ENCODE measurements at regions not wholly inside any gene's neighbourhood (a gene's known extent, or its start where the extent isn't known, plus 50 kb on each side); places are given as distances from the start of the nearest gene placed in this dataset.
A peak's percentile ranks its signal among the peaks of the same experiment; 100 is the strongest.
"Not testable (repeated sequence)": the region's sequence is repeated elsewhere in the genome, so short reads cannot be mapped to it uniquely, and the experiment has no call there.

- peak in 1 of 6 experiments; percentile 0 for DNase-seq
These were observed 66.3 kb downstream of the FAM72C start for GRCh38 chr1:143905214-143906179.

- not testable (repeated sequence) for DNase-seq
These were observed 67.2 kb downstream of the FAM72C start for GRCh38 chr1:143904622-143904979.

DNA sequence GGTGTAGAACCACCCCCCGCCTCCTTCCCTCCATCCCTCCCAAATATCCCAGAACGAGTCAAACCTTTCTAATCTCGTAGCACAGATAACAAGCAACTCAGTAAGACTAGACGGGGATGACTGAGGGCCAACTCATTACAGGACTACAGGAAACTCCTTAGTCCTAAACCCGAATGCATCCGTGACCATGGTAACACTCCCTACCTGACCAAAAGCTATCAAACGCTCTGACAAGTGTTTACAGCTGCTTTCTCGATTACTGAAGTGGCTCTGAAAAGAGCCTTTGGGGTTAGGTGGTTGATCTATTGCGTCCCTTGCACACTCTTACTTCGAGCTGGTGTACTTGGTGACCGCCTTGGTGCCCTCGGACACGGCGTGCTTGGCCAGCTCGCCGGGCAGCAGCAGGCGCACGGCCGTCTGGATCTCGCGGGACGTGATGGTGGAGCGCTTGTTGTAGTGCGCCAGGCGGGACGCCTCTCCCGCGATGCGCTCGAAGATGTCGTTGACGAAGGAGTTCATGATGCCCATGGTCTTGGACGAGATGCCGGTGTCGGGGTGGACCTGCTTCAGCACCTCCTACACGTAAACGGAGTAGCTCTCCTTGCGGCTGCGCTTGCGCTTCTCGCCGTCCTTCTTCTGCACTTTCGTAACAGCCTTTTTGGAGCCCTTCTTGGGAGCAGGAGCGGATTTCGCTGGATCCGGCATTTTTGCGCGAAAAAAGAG lies 67.7 kb downstream of the FAM72C start:
- DNase-seq, result not testable (repeated sequence)

GRCh38 chr1:143896377-143896776 lies 75.4 kb downstream of the FAM72C start:
- not testable (repeated sequence) for DNase-seq

DNA sequence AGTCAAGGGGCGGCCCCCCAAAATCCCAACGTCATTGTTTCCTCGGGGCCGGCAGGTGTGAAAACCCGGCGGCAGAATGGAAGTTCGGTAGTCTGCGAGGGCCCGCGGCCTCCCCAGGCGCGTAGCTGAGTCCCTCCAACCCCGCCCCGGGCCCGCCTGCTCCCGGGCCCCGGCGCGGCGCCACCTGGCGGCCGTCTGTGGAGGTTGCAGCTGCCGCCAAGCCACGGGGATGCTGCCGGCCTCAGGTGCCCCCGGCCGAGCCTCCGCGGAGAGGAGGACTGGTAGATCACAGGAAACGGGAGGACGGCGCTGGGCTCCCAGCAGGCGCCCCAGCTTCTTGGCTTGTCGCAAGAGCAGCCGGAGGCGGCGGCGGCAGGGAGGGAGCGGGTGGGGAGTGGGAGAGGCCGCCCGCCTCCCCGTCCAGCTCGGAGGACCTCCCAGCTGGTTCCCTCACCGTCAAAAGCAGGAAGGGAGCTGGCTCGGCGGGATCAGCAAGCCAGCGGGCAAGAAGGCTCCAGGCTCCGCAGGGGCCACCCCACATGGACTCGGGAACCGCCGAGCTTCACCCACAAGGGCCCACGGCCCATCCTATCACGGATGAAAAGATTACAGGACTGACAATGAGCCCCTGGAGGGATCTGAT lies 86.7 kb downstream of the FAM72C start:
- peak; percentile 4 to 73 (median 42) for DNase-seq

DNA sequence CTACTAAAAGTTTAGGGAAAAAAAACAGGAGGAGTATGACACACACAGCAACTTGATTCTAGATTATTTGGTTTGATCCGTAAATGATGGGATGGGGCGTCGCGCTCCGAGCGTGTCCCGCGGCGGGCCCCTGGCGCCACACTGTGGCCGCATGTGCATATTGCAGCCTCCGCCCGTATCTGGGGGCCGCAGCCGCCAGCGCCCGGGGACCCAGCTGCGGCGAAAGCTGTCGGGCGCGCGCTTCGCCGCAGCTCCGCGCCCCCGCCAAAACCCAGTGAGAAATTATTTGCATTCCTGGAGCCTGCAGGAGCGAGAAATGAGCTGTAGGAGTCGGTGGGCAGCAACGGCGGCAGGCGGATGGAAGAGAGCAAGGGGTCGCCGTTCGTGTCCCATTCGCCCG lies 87.3 kb downstream of the FAM72C start:
- DNase-seq, result not testable (repeated sequence)

GRCh38 chr1:143879757-143880536 lies 91.8 kb downstream of the FAM72C start:
- not testable (repeated sequence) for DNase-seq

- DNase-seq, result not testable (repeated sequence)
These were observed 95.8 kb downstream of the FAM72C start for GRCh38 chr1:143875947-143876346.

GRCh38 chr1:143874625-143875024 lies 97.2 kb downstream of the FAM72C start:
- not testable (repeated sequence) for DNase-seq

- DNase-seq, result not testable (repeated sequence)
These were observed 98.1 kb downstream of the FAM72C start for GRCh38 chr1:143873650-143874049.

DNA sequence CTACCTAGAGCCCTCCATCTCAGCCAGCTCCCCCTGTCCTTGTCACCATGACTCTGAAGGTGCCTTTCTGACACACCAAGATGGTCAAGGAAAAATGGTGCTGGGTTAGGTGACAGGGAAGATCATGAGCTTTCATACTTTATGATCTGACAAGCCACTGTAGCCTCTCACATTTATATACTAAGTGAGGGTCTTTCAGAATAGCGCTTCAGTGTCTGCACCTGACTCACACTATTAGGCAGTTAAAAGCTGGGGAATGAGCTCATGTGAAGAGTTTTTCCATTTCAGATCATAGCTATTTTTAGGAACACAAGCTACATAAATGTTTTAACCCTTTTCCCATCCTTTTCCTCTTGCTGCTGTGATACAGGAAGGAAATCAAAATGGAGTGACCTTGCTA lies 101.4 kb downstream of the FAM72C start:
- DNase-seq, result not testable (repeated sequence)

DNA sequence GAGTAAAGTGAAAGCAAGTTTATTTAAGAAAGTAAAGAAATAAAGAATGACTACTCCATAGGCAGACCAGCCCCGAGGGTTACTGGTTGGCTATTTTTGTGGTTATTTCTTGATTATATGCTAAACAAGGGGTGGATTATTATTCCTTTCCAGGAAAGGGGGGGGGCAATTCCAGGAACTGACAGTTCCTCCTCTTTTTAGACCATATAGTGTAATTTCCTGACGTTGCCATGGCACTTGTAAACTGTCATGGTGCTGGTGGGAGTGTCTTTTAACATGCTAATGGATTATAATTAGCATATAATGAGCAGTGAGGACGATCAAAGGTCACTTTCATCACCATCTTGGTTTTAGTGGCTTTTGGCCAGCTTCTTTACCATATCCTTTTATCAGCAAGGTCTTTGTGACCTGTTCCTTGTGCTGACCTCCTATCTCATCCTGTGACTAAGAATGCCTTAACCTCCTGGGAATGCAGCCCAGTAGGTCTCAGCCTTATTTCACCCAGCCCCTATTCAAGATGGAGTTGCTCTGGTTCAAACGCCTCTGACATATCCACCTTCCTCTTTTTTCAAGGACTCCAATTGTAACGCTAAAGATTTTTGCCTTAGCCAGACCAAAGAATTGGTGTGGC lies 104.1 kb downstream of the FAM72C start:
- not testable (repeated sequence) for DNase-seq

DNA sequence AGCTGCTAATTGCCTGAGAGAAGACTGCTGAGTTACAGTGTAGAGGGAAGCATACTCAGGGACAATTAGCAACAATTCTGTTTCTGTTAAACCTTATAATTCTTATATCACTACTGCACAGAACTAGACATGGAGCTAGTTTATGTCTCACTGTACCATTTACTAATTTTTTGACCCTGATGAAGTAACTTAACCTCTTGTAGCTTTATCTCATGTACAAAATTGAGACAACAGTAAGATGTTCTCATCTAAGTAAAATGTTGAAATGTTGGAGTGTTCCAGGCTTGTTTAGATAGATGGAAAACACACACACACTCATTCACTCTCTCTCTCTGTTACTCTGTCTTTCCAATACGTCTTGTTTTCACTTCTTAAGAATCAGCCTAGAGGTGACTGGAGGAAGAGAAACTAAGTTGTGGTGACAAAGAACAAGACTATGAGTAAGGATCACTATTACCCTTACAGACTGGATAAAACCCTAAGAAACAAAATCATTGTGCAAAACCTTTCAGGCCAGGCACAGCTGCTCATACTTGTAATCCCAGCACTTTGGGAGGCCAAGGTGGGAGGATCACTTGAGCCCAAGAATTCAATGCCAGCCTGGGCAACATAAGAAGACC lies 107.8 kb downstream of the FAM72C start:
- not testable (repeated sequence) for DNase-seq

GRCh38 chr1:143862722-143863121 lies 109.1 kb downstream of the FAM72C start:
- DNase-seq, result not testable (repeated sequence)

DNA sequence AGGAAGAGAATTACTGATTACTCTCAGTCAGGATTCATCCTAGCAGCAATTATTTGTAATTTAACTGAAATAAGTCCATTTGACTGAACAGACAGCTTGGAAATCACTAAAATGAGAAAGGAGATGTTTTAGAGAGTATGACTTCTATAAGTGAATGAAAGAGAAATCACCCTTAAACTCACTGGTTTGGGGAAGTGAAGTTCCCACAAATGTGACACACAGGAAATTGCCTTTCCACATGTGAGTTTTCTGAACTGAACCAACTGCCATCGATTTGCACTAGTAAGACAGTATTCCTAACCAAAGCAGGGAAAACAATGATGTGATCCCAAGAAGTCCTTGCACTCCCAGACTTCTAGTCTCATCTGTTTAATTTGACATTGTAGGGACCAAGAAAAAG lies 110.5 kb downstream of the FAM72C start:
- DNase-seq, result not testable (repeated sequence)

- not testable (repeated sequence) for DNase-seq
These were observed 115.9 kb downstream of the FAM72C start for GRCh38 chr1:143855867-143856266.

- not testable (repeated sequence) for DNase-seq
These were observed 117.7 kb downstream of the FAM72C start for GRCh38 chr1:143854069-143854468.

DNA sequence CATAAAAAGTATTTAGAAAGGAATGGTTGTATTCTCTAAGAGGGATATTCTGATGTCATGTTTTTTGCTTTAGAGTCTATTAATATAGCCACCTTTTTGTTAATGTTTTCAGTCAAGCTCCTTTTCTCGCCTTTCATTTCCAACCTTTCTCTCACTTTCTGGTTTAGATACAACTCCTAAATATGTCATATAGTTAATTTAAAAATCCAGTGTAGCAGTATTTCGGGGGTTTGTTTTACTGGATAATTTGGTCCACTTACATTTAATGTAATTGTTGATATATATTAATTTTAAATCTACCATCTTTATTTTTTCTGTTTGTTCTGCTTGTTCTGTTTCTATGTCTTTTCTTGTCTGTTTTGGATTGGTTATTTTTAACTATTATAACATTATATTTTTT lies 121.1 kb downstream of the FAM72C start:
- not testable (repeated sequence) for DNase-seq

GRCh38 chr1:143848859-143849258 lies 122.9 kb downstream of the FAM72C start:
- DNase-seq, result not testable (repeated sequence)

DNA sequence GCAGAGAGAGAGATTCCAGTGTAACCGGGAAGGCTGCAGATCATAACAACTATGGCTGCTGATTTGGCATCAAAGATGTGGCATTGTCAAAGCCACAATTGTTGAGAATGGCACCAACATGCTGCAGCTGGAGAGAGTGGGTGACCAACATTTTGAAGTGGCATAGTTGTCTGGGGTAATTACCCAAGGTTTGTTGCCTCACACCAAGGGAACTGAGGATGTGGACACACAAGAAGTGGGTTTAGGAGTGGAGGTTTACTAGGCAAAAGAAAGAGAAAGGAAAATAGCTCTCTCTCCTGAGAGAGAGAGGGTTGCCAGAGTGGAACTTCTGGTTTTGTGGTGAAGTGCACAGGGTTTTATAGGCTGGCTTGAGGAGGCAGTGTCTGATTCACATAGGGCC lies 126.6 kb downstream of the FAM72C start:
- not testable (repeated sequence) for DNase-seq

DNA sequence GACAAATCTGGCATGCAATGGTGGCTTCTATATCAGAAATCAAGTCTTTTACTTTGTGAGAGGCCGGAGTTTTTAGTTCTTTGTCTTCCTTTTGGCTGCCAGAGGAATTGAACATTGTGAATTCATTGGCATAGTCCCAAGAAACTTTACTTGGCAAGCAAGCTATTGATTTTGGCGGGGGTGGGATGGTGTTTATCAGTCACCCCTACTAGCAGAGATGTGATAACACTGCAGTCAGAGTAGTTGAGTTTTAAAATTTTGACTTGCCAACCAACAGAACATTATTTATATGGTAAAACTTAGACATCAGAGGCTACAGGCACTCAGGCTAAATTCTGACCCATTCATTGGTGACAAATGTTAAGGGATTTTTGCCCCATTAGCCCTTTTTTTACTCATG lies 129.7 kb downstream of the FAM72C start:
- DNase-seq, result not testable (repeated sequence)

Measured in stimulated activated naive CD4-positive, alpha-beta T cell (primary cell).